ENCODE measurements at regions not wholly inside any gene's neighbourhood (a gene's known extent, or its start where the extent isn't known, plus 50 kb on each side); places are given as distances from the start of the nearest gene placed in this dataset.

GRCh38 chr5:15447209-15447608, 52.8 kb upstream of the FBXL7 start:
- DNase-seq (ENCODE audit: low spot score), result no peak

- no peak for DNase-seq (ENCODE audit: low spot score)
These were observed 53.4 kb upstream of the FBXL7 start for GRCh38 chr5:15446552-15446951.

GRCh38 chr5:15442193-15442570, 57.8 kb upstream of the FBXL7 start:
- DNase-seq (ENCODE audit: low spot score), result no peak

- no peak for DNase-seq (ENCODE audit: low spot score)
These were observed 58.4 kb upstream of the FBXL7 start for GRCh38 chr5:15441433-15442192.

GRCh38 chr5:15440434-15440833, 59.5 kb upstream of the FBXL7 start:
- DNase-seq (ENCODE audit: low spot score), result no peak

GRCh38 chr5:15439801-15440200, 60.2 kb upstream of the FBXL7 start:
- DNase-seq (ENCODE audit: low spot score), result no peak

GRCh38 chr5:15433709-15434108, 66.3 kb upstream of the FBXL7 start:
- no peak for DNase-seq (ENCODE audit: low spot score)

- DNase-seq (ENCODE audit: low spot score), result no peak
These were observed 68.1 kb upstream of the FBXL7 start for GRCh38 chr5:15431923-15432322.

- DNase-seq (ENCODE audit: low spot score), result no peak
These were observed 74.2 kb upstream of the FBXL7 start for GRCh38 chr5:15425766-15426165.

- DNase-seq (ENCODE audit: low spot score), result no peak
These were observed 75.2 kb upstream of the FBXL7 start for GRCh38 chr5:15424769-15425168.

GRCh38 chr5:15421921-15422412, 78.0 kb upstream of the FBXL7 start:
- DNase-seq (ENCODE audit: low spot score), result no peak

- DNase-seq (ENCODE audit: low spot score), result no peak
These were observed 78.6 kb upstream of the FBXL7 start for GRCh38 chr5:15421381-15421780.

GRCh38 chr5:15420201-15420600, 79.8 kb upstream of the FBXL7 start:
- DNase-seq (ENCODE audit: low spot score), result no peak

GRCh38 chr5:15417156-15417555, 82.8 kb upstream of the FBXL7 start:
- no peak for DNase-seq (ENCODE audit: low spot score)

- no peak for DNase-seq (ENCODE audit: low spot score)
These were observed 93.5 kb upstream of the FBXL7 start for GRCh38 chr5:15406478-15406877.

- DNase-seq (ENCODE audit: low spot score), result no peak
These were observed 106.8 kb upstream of the FBXL7 start for GRCh38 chr5:15393146-15393545.

GRCh38 chr5:15391704-15392397, 108.1 kb upstream of the FBXL7 start:
- no peak for DNase-seq (ENCODE audit: low spot score)

- DNase-seq (ENCODE audit: low spot score), result no peak
These were observed 111.1 kb upstream of the FBXL7 start for GRCh38 chr5:15388866-15389265.

GRCh38 chr5:15387931-15388524, 112.0 kb upstream of the FBXL7 start:
- DNase-seq (ENCODE audit: low spot score), result no peak

- DNase-seq (ENCODE audit: low spot score), result no peak
These were observed 113.9 kb upstream of the FBXL7 start for GRCh38 chr5:15386122-15386521.

- DNase-seq (ENCODE audit: low spot score), result no peak
These were observed 114.4 kb upstream of the FBXL7 start for GRCh38 chr5:15385553-15385952.

- no peak for DNase-seq (ENCODE audit: low spot score)
These were observed 114.9 kb upstream of the FBXL7 start for GRCh38 chr5:15385037-15385436.

- DNase-seq (ENCODE audit: low spot score), result no peak
These were observed 115.4 kb upstream of the FBXL7 start for GRCh38 chr5:15384581-15384980.

Data from pons (tissue), 1 donor.